Fibroblast of lung (primary cell): ENCODE measurements at regions not wholly inside any gene's neighbourhood (a gene's known extent, or its start where the extent isn't known, plus 50 kb on each side); places are given as distances from the start of the nearest gene placed in this dataset.

Experiments used
- EZH2 ChIP-seq: IDR thresholded peaks from 2 replicates; pipeline ENCODE4 v1.5.1; 2012; ENCODE audit warnings: low read length, control low read depth, mild to moderate bottlenecking; ENCODE audit errors: missing control alignments
- TF ChIP-seq, protein P1 (sequence below), 2 donors: IDR thresholded peaks in 1 of 2; conservative IDR thresholded peaks in 1 of 2; 1 replicate in 1 of 2; 2 replicates in 1 of 2; pipeline ENCODE4 v1.5.1; 2011 to 2012; ENCODE audit warnings: low read length in 2 of 2, control low read depth in 1 of 2, inconsistent platforms in 1 of 2, low read depth in 1 of 2, mild to moderate bottlenecking in 1 of 2

DNA sequence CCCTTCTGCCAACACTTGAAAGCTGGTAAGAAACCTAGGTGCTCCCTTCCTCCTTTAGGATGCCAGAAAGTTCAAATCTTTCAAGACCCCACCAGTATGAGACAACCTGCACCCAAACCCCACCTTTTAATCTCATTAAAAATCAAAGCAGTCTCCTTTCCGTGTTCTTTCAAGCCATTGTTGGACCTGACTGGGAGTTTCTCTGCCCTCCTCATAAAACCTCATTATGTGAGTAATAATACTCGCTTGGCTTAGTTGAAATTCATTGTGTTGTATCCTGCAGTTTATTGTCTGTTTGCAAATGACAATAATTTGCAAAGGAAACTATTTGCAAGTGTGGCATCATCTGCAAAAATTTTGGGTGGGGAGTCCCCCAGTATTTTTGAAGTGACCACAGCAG is 133.2 kb upstream of the VEGFC start:
- TF ChIP-seq, protein P1, sequence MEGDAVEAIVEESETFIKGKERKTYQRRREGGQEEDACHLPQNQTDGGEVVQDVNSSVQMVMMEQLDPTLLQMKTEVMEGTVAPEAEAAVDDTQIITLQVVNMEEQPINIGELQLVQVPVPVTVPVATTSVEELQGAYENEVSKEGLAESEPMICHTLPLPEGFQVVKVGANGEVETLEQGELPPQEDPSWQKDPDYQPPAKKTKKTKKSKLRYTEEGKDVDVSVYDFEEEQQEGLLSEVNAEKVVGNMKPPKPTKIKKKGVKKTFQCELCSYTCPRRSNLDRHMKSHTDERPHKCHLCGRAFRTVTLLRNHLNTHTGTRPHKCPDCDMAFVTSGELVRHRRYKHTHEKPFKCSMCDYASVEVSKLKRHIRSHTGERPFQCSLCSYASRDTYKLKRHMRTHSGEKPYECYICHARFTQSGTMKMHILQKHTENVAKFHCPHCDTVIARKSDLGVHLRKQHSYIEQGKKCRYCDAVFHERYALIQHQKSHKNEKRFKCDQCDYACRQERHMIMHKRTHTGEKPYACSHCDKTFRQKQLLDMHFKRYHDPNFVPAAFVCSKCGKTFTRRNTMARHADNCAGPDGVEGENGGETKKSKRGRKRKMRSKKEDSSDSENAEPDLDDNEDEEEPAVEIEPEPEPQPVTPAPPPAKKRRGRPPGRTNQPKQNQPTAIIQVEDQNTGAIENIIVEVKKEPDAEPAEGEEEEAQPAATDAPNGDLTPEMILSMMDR (conservative IDR thresholded peaks at IDR 0.05 in 1 of 2, IDR thresholded peaks at IDR 0.05 in 1 of 2; ENCODE audit: low read depth in 1 of 2, low read length in 2 of 2) = no peak
- TF ChIP-seq EZH2 = no peak
